NCI-H2081 (cell line): ENCODE measurements at regions not wholly inside any gene's neighbourhood (a gene's known extent, or its start where the extent isn't known, plus 50 kb on each side); places are given as distances from the start of the nearest gene placed in this dataset.

Source experiments
- DNase-seq, 2 experiments: peaks; one replicate each; lab custom pipeline; 2025; lab: John Stamatoyannopoulos, UW

DNA sequence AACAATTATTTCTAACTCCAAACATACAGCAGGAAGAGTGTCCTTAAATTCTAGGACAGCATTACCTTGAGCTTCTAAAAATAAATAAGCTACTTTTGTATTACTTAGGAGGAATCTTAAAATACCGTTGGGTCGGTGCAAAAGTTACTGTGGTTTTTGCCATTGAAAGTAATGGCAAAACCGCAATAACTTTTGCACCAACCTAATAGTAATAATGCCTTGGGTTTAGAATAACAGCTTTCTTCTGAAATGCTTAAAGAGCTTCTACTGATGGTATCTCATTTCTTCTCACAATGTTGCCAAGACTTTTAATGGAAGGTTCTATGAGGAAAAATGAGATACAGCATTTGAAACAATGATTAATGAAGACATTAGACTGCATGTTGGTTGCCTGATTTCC lies 179.9 kb downstream of the SEC16B start:
- no peak for DNase-seq

DNA sequence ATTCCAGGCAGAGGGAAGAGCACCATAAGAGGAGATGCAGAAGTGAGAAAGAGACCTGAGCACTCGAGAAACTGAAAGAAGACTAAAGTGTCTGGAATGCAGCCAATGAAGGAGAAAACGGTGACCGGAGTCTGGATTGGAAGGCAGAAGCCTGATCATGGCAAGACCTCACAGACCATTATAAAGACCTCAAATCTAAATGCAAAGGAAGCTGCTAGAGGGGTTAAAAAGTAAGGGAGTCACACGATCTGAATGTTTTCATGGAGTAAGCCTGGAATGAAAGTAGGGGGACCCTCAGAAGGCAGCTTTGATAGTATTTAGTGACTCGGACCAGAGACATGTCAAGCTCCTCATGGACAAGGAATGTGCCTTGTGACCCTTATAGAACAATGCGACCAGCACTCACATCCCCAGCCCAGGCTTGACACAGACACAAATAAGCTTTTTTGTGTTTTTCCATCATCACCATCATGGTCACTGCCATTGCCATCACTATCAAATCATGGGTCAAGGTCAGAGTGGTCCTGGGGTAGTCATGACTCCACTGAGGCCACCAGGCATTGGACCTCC lies 183.6 kb downstream of the SEC16B start:
- no peak for DNase-seq

DNA sequence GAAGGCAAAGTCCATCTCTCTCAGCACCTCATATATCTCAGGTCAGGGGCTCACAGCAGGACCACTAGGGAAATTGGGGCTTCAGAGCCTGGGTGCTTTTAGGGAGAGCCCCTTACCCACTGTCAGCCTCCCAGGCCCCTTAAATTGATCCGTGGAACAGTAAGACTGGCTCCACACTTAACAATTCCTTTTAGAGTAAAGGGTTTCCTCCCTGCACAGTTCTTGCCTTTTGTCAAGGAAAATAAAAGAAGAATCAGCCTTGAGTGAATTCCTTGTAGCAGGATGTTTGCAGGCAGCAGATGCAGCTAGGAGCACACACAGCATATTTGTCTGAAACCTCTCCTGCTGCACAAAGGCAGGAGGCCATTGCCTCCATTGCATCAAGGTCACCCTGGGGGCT lies 184.9 kb downstream of the SEC16B start:
- DNase-seq: no peak

DNA sequence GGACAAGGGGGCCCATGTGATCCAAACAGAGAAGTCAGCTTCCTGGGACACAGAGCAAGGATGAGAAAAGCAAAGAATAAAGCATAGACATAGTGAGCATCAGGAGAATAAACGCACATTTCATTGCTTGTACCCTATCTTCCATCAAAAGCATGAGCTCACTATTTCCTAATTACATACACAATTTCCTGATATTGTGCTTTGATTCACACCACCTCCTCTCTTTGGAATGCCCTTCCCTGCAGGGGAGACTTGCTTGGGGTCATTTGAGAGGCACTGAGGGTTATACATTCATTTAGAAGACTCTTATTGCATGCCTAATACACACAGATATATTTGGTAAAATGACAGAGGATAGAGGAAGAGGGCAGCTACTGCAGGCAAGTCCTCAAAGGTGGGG lies 185.4 kb downstream of the SEC16B start:
- DNase-seq: no peak

DNA sequence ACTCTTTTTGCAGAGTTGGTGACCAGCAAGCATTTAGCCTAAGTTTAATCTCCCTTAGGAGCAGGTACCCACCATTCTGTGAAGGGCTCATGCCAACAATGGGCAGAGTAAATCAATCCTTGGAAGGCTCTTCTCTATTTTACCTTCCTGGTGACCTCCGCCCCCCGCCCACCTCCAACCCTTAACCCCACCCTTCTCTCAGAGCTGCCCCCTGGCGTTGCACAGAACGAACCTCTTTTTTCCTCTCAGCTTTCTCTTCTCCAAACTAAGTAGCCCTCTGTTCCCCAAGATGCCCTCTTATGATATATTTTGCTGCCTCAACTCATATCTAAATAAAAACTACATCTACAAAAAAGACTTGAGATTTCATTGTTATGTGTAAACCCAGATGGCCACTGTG lies 186.8 kb downstream of the SEC16B start:
- DNase-seq: no peak

DNA sequence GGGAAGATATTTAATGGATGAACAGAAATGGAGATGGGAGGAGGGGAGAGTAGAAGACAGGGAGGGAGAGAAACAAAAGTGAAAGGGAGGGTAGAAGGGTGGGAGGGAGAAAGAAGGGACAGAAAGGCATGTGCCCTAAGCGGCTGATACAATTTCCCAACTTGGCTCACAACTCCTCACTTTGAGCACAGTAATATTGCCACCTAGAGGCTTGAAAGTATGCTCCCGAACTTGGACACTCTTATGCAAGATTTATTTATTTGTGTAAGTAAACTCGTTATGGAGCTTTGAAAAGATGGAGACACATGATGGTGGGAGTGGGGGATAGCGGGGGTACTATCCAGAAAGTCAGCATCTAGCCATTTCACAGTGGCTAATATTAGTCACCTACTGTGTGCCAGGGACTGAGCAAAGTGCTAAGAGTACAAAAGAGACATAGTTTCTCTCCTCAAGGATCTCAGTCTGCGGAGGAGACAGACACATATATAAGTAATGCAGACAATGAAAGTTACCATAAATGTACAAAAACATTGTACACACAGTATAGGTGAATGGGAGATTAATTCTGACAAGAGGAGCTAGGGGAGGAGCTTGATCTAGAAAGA lies 189.7 kb downstream of the SEC16B start:
- peak; percentile 32 to 57 for DNase-seq

DNA sequence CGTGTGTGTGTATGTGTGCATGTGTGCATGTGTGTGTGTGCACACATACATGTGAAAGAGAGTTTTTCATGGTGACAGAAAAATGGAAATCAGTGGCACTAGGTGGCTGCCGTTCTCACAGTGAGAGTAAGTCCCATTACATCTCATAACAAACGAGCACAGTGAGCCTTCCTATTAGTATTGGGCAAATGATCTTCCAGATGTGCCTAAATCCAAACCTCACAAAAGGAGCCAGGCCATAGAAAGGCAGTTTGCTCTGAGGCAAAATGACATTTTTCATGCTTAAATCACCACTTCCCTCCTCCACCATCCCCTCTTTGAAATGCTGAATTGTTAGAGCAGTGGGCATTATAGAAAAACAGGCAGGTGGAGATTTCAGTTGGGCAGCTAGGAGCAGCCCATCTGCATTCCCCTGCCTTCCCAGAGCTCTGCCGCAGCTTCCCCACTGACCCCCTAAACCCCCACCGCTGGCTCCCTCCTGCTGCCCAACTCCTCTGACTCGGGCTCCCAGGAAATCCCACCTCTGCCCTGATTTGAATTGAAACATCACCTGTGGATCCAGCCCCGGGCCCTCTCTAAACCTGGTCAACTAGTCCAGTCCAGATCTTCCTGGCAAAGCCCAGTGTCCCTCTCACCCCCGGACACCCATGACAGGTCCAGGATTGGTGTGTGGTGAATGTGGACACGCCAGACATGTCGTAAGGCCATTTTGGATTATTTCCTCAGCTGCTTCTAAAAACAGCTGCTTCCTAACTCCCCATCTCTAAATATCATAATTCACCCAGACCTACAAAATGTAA lies 190.5 kb downstream of the SEC16B start:
- DNase-seq: no peak

DNA sequence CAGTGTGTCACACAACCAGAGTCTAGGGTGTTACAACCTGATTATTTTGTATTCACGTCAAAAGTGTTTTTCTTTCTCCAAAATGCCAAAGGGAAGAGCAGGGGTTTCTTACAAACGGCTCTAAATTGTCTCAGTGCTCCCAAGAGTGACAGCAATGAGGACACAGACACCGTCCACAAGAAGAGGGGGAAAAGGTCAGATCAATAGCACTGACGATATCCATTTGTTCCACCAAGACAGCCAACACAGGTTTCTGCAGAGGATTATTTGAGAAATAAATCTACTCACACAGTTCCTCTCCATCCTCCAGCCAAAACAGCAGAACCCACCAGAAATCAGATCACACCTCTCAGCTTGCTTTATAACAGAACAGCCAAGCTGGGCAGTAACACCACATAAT lies 193.9 kb downstream of the SEC16B start:
- DNase-seq: no peak

DNA sequence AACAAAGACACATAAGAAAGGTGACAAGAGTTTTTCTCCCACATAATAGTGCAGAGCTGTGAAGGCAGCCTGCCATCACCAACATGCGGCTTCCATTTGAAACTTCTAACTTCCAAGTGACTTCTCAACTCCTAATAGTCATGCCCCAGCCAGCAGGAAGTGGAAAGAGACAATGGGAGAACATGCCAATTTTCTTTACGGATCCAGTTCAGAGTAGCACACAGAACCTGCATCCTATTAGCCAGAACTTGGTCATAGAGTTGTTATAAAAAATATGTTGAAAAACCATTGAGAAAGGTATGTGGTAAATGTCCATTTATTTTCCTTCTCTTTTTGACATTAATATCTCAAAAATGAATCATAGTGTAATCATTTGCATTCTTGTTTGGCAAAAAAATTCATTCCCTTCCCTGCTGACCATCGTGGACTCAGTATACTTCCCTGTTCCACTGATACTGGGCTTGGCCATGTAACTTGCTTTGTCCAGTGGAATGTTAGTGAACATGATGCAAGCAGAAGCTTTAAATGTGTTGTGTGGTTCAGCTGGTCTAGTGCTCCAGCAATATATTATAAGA lies 197.4 kb downstream of the SEC16B start:
- DNase-seq: no peak

DNA sequence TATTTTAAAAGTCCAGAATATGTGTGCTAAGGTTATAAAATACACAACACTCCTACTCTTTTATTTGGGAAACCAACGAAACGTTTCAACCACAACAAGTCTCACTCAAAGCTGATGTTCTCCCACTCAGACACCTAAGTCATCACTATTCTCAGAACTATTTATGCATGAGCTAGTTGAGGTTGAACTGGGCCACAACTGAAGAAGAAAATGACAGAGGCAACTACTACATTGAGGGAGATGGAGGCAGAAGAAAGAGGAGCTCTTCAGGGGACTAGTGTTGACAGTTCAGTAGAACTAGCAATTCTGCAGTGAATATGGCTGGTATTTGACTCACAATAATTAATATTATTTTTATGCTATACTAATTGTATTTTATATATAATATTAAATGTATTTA lies 198.2 kb downstream of the SEC16B start:
- no peak for DNase-seq

DNA sequence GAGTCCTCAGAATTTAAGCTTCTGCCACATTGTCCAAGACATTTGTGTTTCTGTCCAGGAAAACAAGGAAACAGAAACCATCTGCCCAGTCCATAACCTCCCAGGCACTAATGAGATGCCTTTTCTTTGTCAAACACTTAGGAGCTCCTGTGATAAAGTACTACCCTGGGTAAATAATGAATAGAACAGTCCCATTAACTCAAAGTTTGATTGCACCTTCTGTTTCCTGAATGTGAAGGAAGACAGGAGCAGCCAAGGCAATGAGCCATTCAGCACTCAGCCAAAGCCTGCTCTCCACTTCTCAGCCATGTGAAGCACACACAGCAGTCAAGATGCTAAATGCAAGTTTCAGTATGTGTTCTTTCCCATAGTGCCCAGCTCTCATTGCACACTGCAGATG lies 199.8 kb downstream of the SEC16B start:
- DNase-seq: peak in 1 of 2 experiments; percentile 31

DNA sequence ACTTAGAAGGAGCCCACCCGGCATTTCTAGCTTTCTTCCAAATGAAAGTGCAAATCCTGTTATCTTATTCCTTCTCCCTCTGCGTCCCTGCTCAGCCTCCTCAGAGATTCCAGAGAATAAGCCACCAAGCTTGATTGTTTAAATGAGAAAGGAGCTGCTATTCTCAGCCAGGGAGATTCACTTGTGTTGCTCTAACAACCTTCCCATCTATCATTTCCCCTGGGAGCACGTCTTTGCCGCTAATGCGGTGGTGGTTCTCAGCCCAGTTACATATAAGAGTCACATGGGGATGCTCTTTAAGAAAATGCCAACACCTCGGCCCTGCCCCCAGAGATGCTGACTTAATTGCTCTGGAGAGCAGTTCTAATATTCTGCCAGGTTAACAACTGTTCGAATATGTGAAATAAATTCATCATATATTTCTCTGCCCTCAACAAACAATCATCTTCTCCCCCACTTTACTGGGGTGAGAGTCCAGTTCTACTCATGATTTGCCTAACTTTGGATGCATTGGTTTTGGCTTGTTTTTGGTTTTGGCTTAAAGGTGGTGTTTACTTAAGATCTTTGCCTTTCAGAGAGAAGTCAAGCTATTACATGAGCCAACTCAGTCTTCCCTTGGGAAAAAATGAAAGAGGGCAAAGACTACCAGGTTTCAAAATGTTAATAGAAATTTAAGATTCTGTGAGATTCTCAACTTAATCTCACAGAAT lies 213.9 kb downstream of the SEC16B start:
- no peak for DNase-seq

DNA sequence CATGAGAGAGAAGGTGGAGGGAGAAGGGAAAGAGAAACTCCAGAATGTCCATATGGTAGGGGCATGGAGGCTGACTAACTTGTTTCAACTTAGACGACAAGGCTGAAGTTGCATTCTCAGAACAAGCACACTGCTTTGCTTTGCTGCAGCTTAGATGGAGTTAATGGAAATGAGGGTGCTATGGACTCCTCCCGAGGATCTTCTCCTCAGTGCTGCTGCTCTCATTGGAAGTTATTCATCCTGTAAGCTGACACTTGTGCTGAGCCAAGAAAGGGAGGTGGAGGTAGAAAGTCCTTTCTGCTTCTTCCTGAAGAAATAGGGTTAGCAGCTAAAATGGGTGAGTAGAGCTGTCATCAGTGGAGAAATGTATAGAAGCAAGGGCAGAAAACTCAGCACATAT lies 215.3 kb downstream of the SEC16B start:
- no peak for DNase-seq

DNA sequence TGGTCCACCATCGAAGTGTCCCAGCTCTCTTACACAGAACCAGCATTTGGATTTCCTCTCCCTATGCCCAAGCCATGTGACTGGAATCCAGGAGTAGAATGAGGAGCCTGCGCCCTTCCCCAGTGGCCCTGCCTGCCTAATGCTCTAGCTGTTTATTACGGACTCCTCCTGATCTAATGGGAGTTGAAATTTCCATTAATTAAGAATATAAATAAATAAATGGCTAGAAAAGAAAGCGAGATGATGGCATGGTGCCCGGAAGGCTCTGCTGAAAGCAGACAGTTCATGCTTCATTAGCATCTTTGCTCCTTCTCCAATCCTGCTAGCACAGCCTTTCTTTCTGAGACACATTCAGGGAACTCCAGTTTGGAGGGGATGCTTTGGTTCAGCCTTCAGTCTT lies 216.2 kb downstream of the SEC16B start:
- no peak for DNase-seq

DNA sequence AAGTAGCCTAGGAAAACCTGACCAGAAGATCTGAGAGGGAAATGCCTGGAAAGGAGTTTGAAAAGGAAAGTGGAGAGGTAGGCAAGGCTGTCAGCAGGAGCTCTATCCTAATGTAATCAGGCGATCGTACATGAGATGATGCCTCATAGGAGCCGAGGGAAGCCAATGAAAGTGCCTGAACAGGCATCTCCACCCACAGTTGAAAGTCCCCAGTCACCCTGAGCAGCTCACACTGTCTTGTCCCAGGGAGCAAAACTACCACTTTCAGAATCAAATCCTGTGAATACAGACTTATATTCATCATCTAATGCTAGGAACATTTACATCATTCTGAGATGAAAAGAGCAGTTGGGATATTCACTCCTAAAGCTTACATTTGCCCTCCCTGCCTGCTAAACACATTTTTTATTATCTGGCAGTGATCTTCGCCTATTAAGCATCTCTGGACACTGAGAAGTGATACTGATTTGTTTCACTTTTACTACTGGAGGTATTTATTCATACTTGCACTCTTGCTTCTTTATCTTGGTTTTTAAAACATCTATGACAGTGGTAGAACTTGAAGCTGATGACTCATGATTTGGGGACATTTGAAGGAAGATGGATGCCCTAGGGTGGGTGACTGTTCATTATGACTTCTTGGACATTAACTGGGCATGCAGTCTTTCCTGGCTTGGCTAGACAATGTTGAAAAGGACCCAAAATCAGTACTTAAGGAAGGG lies 221.6 kb downstream of the SEC16B start:
- DNase-seq: no peak

DNA sequence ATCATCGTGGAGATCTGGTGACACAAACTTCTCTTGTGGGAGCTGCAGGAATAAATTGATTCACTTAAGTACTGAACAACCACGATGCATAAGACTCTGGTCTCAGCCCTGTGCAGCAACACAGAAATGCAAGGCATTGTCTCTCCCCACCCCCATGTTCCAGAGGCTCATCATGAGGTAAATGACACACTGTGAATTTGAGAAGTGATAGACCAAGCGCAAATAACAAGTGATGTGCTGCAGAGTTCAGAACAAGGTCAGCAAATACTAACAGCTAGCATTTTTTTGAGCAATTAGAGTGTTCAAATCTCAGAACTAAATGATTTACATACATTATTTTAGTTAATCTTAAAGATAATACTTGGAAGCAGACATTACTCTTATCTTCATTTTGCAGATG lies 223.7 kb downstream of the SEC16B start:
- DNase-seq: no peak

DNA sequence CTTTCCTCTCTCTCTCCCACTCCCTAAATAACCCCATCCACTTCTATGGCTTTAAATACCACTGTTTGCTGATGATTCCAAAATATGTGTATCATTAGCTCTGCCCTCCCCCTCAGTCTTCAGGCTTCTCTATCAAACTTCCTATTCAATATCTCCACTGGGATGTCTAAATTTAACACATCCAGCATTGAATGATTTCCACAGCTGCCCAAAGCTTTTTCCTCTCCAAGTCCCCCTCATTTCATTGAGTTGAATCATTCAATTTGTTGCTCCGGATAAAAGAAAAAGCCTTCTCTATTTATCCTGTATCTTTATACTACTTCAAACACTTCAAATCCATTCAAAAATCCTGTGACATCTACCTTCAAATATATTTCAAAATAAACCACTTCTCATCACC lies 225.0 kb downstream of the SEC16B start:
- DNase-seq: no peak

DNA sequence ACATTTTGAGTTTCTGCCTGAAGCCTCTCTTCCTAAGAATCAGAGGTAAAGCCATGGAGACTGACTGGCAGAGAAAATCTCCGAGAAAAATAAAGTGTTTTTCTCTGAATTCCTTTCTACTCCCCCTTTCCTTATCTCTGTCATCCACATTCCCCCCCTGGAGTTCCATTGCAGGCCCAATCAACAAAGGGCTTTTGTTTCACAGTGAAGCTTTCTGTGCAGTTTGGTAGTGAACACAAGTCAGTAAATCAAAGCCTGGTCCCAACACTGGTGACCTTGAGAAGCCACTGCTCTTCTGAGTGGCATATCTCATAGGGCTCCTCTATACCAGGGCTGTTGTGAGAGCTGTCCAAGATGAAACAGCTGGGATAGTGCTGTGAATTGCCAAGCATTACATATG lies 228.4 kb downstream of the SEC16B start:
- no peak for DNase-seq

DNA sequence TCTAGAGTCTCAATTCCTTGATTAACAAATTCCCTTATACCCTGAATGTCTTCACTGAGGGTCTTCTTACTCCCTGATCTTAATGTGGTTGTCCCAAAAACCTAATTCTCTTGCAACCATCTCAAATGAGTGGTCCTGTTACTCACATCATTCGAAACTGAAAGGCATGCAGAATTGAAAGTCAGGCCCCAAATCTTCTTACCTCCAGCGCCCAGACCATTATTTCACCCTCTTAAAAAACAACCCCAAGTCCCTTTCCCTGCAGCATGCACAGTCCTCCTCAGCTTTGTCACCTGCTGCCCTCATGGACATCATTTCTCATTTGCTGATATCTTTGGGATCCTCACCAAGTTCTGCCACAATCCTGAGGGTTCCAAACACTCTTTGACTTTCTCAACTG lies 230.1 kb downstream of the SEC16B start:
- no peak for DNase-seq

DNA sequence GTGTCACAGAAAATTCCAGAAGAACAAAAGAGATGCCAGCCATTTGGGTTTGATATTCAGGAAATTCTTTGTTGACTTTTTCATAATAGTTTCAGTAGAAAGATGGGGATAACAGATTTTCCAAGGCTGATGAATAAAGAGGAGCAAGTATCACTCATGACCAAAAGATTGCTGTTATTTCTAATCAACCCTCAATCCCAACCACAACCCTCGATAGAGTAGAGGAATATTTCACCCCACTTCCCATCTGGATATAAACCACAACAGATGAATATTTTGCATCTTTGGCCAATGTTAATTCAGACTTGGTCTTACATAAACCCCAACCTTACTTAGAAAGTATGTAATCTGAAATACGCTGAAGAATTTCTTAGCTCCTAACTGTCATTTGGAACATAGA lies 232.4 kb downstream of the SEC16B start:
- no peak for DNase-seq

DNA sequence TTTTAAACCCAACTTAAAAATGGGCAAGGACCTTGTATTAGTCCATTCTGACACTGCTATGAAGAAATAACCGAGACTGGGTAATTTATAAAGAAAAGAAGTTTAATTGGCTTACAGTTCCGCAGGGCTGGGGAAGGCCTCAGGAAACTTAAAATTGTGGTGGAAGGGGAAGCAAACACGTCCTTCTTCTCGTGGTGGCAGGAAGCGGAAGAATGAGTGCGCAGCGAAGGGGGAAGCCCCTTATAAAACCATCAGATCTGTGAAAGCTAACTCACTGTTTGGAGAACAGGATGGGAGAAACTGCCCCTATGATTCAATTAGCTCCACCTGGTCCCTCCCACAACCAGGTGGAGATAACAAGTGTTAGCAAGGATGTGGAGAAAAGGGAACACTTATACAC lies 237.7 kb downstream of the SEC16B start:
- no peak for DNase-seq

DNA sequence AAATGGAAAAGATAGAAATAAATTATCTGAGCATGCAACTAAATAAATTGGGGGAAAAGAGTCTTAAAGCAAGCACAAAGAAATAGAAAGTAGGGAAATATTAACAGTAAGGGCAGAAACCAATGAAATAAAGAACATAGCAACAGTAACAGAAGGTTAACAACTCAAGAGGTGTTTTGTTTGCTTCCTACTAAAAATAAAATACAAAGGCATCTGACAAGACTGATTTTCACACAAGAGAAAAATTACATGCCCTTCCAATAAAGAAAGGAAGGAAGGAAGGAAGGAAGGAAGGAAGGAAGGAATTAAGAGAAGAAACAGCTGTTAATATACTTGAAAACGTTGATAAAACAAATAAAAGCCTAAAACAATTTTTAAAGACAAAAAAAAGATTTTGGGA lies 240.2 kb downstream of the SEC16B start:
- no peak for DNase-seq
